ENCODE measurements at regions not wholly inside any gene's neighbourhood (a gene's known extent, or its start where the extent isn't known, plus 50 kb on each side); places are given as distances from the start of the nearest gene placed in this dataset.
"Not testable (repeated sequence)": the region's sequence is repeated elsewhere in the genome, so short reads cannot be mapped to it uniquely, and the experiment has no call there.

DNA sequence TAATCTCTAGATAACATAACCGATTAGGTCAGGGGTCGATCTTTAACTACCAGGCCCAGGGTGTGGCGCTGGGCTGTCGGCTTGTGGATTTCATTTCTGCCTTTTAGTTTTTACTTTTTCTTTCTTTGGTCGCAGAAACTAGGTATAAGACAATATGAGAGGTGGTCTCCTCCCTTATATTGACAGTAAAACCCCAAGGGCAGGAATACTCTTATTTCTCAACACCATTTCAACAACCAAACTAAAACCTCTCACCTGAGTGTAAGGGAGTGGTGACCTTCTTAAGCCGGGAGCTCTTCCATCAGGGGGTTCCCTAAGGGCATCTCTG is 144.4 kb upstream of the GRK3 start:
- TF ChIP-seq, protein P1, sequence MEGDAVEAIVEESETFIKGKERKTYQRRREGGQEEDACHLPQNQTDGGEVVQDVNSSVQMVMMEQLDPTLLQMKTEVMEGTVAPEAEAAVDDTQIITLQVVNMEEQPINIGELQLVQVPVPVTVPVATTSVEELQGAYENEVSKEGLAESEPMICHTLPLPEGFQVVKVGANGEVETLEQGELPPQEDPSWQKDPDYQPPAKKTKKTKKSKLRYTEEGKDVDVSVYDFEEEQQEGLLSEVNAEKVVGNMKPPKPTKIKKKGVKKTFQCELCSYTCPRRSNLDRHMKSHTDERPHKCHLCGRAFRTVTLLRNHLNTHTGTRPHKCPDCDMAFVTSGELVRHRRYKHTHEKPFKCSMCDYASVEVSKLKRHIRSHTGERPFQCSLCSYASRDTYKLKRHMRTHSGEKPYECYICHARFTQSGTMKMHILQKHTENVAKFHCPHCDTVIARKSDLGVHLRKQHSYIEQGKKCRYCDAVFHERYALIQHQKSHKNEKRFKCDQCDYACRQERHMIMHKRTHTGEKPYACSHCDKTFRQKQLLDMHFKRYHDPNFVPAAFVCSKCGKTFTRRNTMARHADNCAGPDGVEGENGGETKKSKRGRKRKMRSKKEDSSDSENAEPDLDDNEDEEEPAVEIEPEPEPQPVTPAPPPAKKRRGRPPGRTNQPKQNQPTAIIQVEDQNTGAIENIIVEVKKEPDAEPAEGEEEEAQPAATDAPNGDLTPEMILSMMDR (IDR thresholded peaks at IDR 0.05), result not testable (repeated sequence)
- TF ChIP-seq ZFX (IDR thresholded peaks at IDR 0.05; ENCODE audit: borderline replicate concordance), result not testable (repeated sequence)

Measured in 22Rv1 (cell line).